ENCODE measurements at regions not wholly inside any gene's neighbourhood (a gene's known extent, or its start where the extent isn't known, plus 50 kb on each side); places are given as distances from the start of the nearest gene placed in this dataset.

- Histone ChIP-seq H3K27ac (ENCODE audit: low read length) (no peak overlapping the region), H3K4me3 (ENCODE audit: low read length) (no peak overlapping the region), H3K27me3 (ENCODE audit: control insufficient read depth, insufficient read depth, low read length) (no peaks in the 10 kb centered on the region), H3K9me3 (replicated peaks; ENCODE audit: control insufficient read depth, low read depth, low read length) (no peaks in the 10 kb centered on the region), H3K4me1 (ENCODE audit: control insufficient read depth, insufficient read depth, low read length) (no peaks in the 10 kb centered on the region), H3K36me3 (ENCODE audit: control insufficient read depth, insufficient read depth, low read length) (no peaks in the 10 kb centered on the region)
- 86% methylated on average over 1 of the region's 2 CpGs for WGBS (ENCODE audit: insufficient coverage)
- DNase-seq, result no peak
Observed at GRCh38 chr1:14020006-14020405, 320.0 kb downstream of the PRDM2 start.

- Histone ChIP-seq H3K27ac (ENCODE audit: low read length) (no peak overlapping the region), H3K9me3 (replicated peaks; ENCODE audit: control insufficient read depth, low read depth, low read length) (no peaks in the 10 kb centered on the region), H3K36me3 (ENCODE audit: control insufficient read depth, insufficient read depth, low read length) (no peaks in the 10 kb centered on the region), H3K4me1 (ENCODE audit: control insufficient read depth, insufficient read depth, low read length) (no peaks in the 10 kb centered on the region), H3K27me3 (ENCODE audit: control insufficient read depth, insufficient read depth, low read length) (no peaks in the 10 kb centered on the region), H3K4me3 (ENCODE audit: low read length) (no peak overlapping the region)
- DNase-seq, result no peak
- WGBS (ENCODE audit: insufficient coverage), result 53% methylated on average over 5 of the region's 8 CpGs
Observed at GRCh38 chr1:14027099-14027498, 327.1 kb downstream of the PRDM2 start.

GRCh38 chr1:14031461-14031860 is 331.5 kb downstream of the PRDM2 start:
- no peaks in the 10 kb centered on the region for H3K9me3 ChIP-seq (replicated peaks; ENCODE audit: control insufficient read depth, low read depth, low read length)
- no peaks in the 10 kb centered on the region for H3K36me3 ChIP-seq (ENCODE audit: control insufficient read depth, insufficient read depth, low read length)
- H3K4me1 ChIP-seq (ENCODE audit: control insufficient read depth, insufficient read depth, low read length), result no peaks in the 10 kb centered on the region
- DNase-seq, result no peak
- no peak overlapping the region for H3K4me3 ChIP-seq (ENCODE audit: low read length)
- 40% methylated on average over 2 of the region's 3 CpGs for WGBS (ENCODE audit: insufficient coverage)
- no peaks in the 10 kb centered on the region for H3K27me3 ChIP-seq (ENCODE audit: control insufficient read depth, insufficient read depth, low read length)
- no peak overlapping the region for H3K27ac ChIP-seq (ENCODE audit: low read length)

DNA sequence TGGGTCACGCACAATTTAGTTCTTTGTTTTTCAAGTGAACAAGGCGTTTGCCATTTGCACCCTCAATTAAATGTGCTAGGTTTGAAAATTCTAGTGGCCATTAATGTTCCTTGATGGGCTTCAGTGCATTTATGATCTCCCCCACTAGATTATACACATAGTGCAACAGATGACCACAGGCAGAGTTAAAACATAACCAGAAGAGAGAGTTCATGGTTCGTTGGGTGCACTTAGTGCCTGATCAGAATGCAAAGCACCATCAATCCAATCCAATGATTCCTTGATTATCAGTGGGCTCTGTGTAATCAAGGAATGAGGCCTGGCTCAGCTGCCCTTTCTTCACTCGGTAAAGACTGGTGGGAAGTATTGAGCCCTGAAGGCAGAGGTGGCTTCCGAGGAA is 334.5 kb downstream of the PRDM2 start:
- Histone ChIP-seq H3K27ac (ENCODE audit: low read length) (no peak overlapping the region), H3K36me3 (ENCODE audit: control insufficient read depth, insufficient read depth, low read length) (no peaks in the 10 kb centered on the region), H3K27me3 (ENCODE audit: control insufficient read depth, insufficient read depth, low read length) (no peaks in the 10 kb centered on the region), H3K4me3 (ENCODE audit: low read length) (no peak overlapping the region), H3K9me3 (replicated peaks; ENCODE audit: control insufficient read depth, low read depth, low read length) (no peaks in the 10 kb centered on the region), H3K4me1 (ENCODE audit: control insufficient read depth, insufficient read depth, low read length) (peaks cover 5% of the 10 kb centered on the region)
- DNase-seq, result no peak
- WGBS (ENCODE audit: insufficient coverage), result 93% methylated on average over 2 of the region's 5 CpGs

- H3K9me3 ChIP-seq (replicated peaks; ENCODE audit: control insufficient read depth, low read depth, low read length), result peaks cover 5% of the 10 kb centered on the region
- 34% methylated on average over 4 of the region's 6 CpGs for WGBS (ENCODE audit: insufficient coverage)
- H3K36me3 ChIP-seq (ENCODE audit: control insufficient read depth, insufficient read depth, low read length), result no peaks in the 10 kb centered on the region
- DNase-seq, result peak; percentile 50
- H3K4me1 ChIP-seq (ENCODE audit: control insufficient read depth, insufficient read depth, low read length), result peaks cover 5% of the 10 kb centered on the region
- no peaks in the 10 kb centered on the region for H3K27me3 ChIP-seq (ENCODE audit: control insufficient read depth, insufficient read depth, low read length)
- no peak overlapping the region for H3K4me3 ChIP-seq (ENCODE audit: low read length)
- no peak overlapping the region for H3K27ac ChIP-seq (ENCODE audit: low read length)
Observed at GRCh38 chr1:14037101-14037847, 337.3 kb downstream of the PRDM2 start.

- Histone ChIP-seq H3K27me3 (ENCODE audit: control insufficient read depth, insufficient read depth, low read length) (no peaks in the 10 kb centered on the region), H3K9me3 (replicated peaks; ENCODE audit: control insufficient read depth, low read depth, low read length) (peaks cover 7% of the 10 kb centered on the region), H3K36me3 (ENCODE audit: control insufficient read depth, insufficient read depth, low read length) (no peaks in the 10 kb centered on the region), H3K4me1 (ENCODE audit: control insufficient read depth, insufficient read depth, low read length) (peaks cover 5% of the 10 kb centered on the region), H3K4me3 (ENCODE audit: low read length) (no peak overlapping the region), H3K27ac (ENCODE audit: low read length) (no peak overlapping the region)
- WGBS (ENCODE audit: insufficient coverage), result 33% methylated on average over 5 of the region's 11 CpGs
- no peak for DNase-seq
Observed at GRCh38 chr1:14039582-14040430, 339.8 kb downstream of the PRDM2 start.

DNA sequence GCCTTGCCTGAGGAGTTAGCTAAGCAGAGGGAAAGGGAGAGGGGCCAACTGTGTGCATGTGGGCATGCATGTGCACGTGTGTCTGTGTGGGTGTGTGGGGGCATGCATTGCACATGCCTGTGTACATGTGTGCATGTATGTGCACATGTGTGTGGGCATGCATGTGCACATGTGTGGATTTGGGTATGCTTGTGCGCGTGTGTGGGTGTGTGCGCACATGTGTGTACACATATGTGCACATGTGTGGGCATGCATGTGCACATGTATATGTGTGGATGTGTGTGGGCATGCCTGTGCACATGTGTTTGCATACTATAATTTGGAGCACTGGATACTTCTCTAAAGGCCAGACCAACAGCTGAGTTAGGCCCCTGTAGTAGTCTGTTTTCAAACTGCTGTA is 350.0 kb downstream of the PRDM2 start:
- no peaks in the 10 kb centered on the region for H3K4me1 ChIP-seq (ENCODE audit: control insufficient read depth, insufficient read depth, low read length)
- no peak overlapping the region for H3K4me3 ChIP-seq (ENCODE audit: low read length)
- H3K36me3 ChIP-seq (ENCODE audit: control insufficient read depth, insufficient read depth, low read length), result no peaks in the 10 kb centered on the region
- no peak overlapping the region for H3K27ac ChIP-seq (ENCODE audit: low read length)
- H3K9me3 ChIP-seq (replicated peaks; ENCODE audit: control insufficient read depth, low read depth, low read length), result no peaks in the 10 kb centered on the region
- WGBS (ENCODE audit: insufficient coverage), result 70% methylated on average over 4 of the region's 4 CpGs
- H3K27me3 ChIP-seq (ENCODE audit: control insufficient read depth, insufficient read depth, low read length), result peaks cover 2% of the 10 kb centered on the region
- DNase-seq, result no peak

GRCh38 chr1:14055442-14056223 is 355.6 kb downstream of the PRDM2 start:
- Histone ChIP-seq H3K27me3 (ENCODE audit: control insufficient read depth, insufficient read depth, low read length) (peaks cover 2% of the 10 kb centered on the region), H3K36me3 (ENCODE audit: control insufficient read depth, insufficient read depth, low read length) (no peaks in the 10 kb centered on the region), H3K9me3 (replicated peaks; ENCODE audit: control insufficient read depth, low read depth, low read length) (no peaks in the 10 kb centered on the region), H3K4me1 (ENCODE audit: control insufficient read depth, insufficient read depth, low read length) (no peaks in the 10 kb centered on the region), H3K27ac (ENCODE audit: low read length) (no peak overlapping the region), H3K4me3 (ENCODE audit: low read length) (no peak overlapping the region)
- 65% methylated on average over 2 of the region's 4 CpGs for WGBS (ENCODE audit: insufficient coverage)
- peak; percentile 14 for DNase-seq

DNA sequence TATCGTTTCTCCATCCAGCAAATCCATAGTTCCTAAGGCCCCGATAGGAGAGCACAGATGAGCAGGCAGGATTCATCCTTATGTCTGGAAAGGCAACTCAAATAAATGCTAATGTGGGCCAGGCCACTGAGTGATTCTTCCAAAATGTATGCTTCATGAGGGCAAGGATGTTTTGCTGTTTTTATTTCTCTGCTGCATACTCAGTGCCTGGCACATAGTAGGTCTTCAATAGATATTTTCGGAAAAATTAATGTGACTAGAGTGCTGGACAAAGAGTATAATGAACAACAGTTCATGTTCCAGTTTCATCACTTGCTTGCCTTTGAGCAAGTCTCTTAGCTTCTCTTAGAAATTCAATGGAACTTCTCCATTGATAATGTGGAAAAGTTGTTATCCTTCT is 357.7 kb downstream of the PRDM2 start:
- Histone ChIP-seq H3K9me3 (replicated peaks; ENCODE audit: control insufficient read depth, low read depth, low read length) (no peaks in the 10 kb centered on the region), H3K4me1 (ENCODE audit: control insufficient read depth, insufficient read depth, low read length) (no peaks in the 10 kb centered on the region), H3K27me3 (ENCODE audit: control insufficient read depth, insufficient read depth, low read length) (peaks cover 2% of the 10 kb centered on the region), H3K4me3 (ENCODE audit: low read length) (no peak overlapping the region), H3K27ac (ENCODE audit: low read length) (no peak overlapping the region), H3K36me3 (ENCODE audit: control insufficient read depth, insufficient read depth, low read length) (no peaks in the 10 kb centered on the region)
- DNase-seq, result no peak
- 100% methylated on average over 2 of the region's 3 CpGs for WGBS (ENCODE audit: insufficient coverage)

- 87% methylated on average over 3 of the region's 3 CpGs for WGBS (ENCODE audit: insufficient coverage)
- no peak for DNase-seq
- Histone ChIP-seq H3K27me3 (ENCODE audit: control insufficient read depth, insufficient read depth, low read length) (no peaks in the 10 kb centered on the region), H3K36me3 (ENCODE audit: control insufficient read depth, insufficient read depth, low read length) (no peaks in the 10 kb centered on the region), H3K9me3 (replicated peaks; ENCODE audit: control insufficient read depth, low read depth, low read length) (no peaks in the 10 kb centered on the region), H3K27ac (ENCODE audit: low read length) (no peak overlapping the region), H3K4me1 (ENCODE audit: control insufficient read depth, insufficient read depth, low read length) (no peaks in the 10 kb centered on the region), H3K4me3 (ENCODE audit: low read length) (no peak overlapping the region)
Observed at GRCh38 chr1:14061204-14061603, 361.2 kb downstream of the PRDM2 start.

All from muscle of leg (tissue), 3 donors.